GM21515 (cell line): ENCODE measurements at regions not wholly inside any gene's neighbourhood (a gene's known extent, or its start where the extent isn't known, plus 50 kb on each side); places are given as distances from the start of the nearest gene placed in this dataset.

Experiments used
- ATAC-seq: cut with Tn5 transposase; IDR thresholded peaks from one replicate; pipeline ENCODE4 v1.9.1; 2021; ENCODE audit not compliant: unreplicated experiment

GRCh38 chr22:46052801-46053562 lies 76.0 kb upstream of the WNT7B start:
- ATAC-seq, result no peak

GRCh38 chr22:46053563-46054090 lies 76.7 kb upstream of the WNT7B start:
- no peak for ATAC-seq

- no peak for ATAC-seq
These were observed 77.4 kb upstream of the WNT7B start for GRCh38 chr22:46054091-46055073.

- no peak for ATAC-seq
These were observed 78.4 kb upstream of the WNT7B start for GRCh38 chr22:46055181-46055875.

- ATAC-seq, result no peak
These were observed 79.1 kb upstream of the WNT7B start for GRCh38 chr22:46055911-46056545.

GRCh38 chr22:46056546-46057245 lies 79.7 kb upstream of the WNT7B start:
- no peak for ATAC-seq

- no peak for ATAC-seq
These were observed 80.5 kb upstream of the WNT7B start for GRCh38 chr22:46057246-46058090.

- ATAC-seq, result peak; percentile 73
These were observed 81.1 kb upstream of the WNT7B start for GRCh38 chr22:46058091-46058420.

GRCh38 chr22:46058591-46059519 lies 81.9 kb upstream of the WNT7B start:
- ATAC-seq, result no peak

- ATAC-seq, result no peak
These were observed 83.5 kb upstream of the WNT7B start for GRCh38 chr22:46060292-46061123.

GRCh38 chr22:46061124-46061500 lies 84.2 kb upstream of the WNT7B start:
- no peak for ATAC-seq

- no peak for ATAC-seq
These were observed 84.7 kb upstream of the WNT7B start for GRCh38 chr22:46061501-46062231.

GRCh38 chr22:46062232-46062615 lies 85.3 kb upstream of the WNT7B start:
- ATAC-seq, result no peak

- no peak for ATAC-seq
These were observed 86.1 kb upstream of the WNT7B start for GRCh38 chr22:46062971-46063631.

- ATAC-seq, result no peak
These were observed 86.5 kb upstream of the PPARA start for GRCh38 chr22:46063846-46064227.
